ENCODE measurements at regions not wholly inside any gene's neighbourhood (a gene's known extent, or its start where the extent isn't known, plus 50 kb on each side); places are given as distances from the start of the nearest gene placed in this dataset.
"Not testable (repeated sequence)": the region's sequence is repeated elsewhere in the genome, so short reads cannot be mapped to it uniquely, and the experiment has no call there.

- Mint-ChIP-seq H3K27me3 (peaks cover 16% of the 10 kb centered on the region), H3K4me1 (ENCODE audit: low read depth) (peaks cover 12% of the 10 kb centered on the region)
- H3K36me3 Mint-ChIP-seq (ENCODE audit: low read depth); H3K9me3 Mint-ChIP-seq; H3K27ac Mint-ChIP-seq; H3K4me3 Mint-ChIP-seq; intact Hi-C loops (cut with micrococcal nuclease): not testable (repeated sequence)
Observed at GRCh38 chr21:32934068-32934467, 91.7 kb upstream of the OLIG2 start.

GRCh38 chr21:32934829-32935228, 90.9 kb upstream of the OLIG2 start:
- Mint-ChIP-seq H3K27me3 (peaks cover 16% of the 10 kb centered on the region), H3K27ac (no peak overlapping the region), H3K36me3 (ENCODE audit: low read depth) (no peaks in the 10 kb centered on the region), H3K4me3 (no peak overlapping the region), H3K9me3 (peaks cover 9% of the 10 kb centered on the region), H3K4me1 (ENCODE audit: low read depth) (peaks cover 12% of the 10 kb centered on the region)
- intact Hi-C loops (cut with micrococcal nuclease): no loop called here

- peaks cover 17% of the 10 kb centered on the region for H3K27me3 Mint-ChIP-seq
- no peaks in the 10 kb centered on the region for H3K36me3 Mint-ChIP-seq (ENCODE audit: low read depth)
- H3K9me3 Mint-ChIP-seq: peaks cover 9% of the 10 kb centered on the region
- intact Hi-C loops (cut with micrococcal nuclease): loop anchor here (1.0 to 2.0 kb wide), 2 partner anchors 186 to 257 kb away; no protein-coding TSS in a partner anchor
- no peak overlapping the region for H3K4me3 Mint-ChIP-seq
- no peaks in the 10 kb centered on the region for H3K4me1 Mint-ChIP-seq (ENCODE audit: low read depth)
- no peak overlapping the region for H3K27ac Mint-ChIP-seq
Observed at GRCh38 chr21:32940079-32941014, 85.4 kb upstream of the OLIG2 start.

GRCh38 chr21:32941263-32941662, 84.5 kb upstream of the OLIG2 start:
- H3K9me3 Mint-ChIP-seq: peaks cover 9% of the 10 kb centered on the region
- no peak overlapping the region for H3K27ac Mint-ChIP-seq
- intact Hi-C loops (cut with micrococcal nuclease): loop anchor here (2.0 kb wide), 1 partner anchor 186 kb away; no protein-coding TSS in a partner anchor
- no peaks in the 10 kb centered on the region for H3K36me3 Mint-ChIP-seq (ENCODE audit: low read depth)
- H3K27me3 Mint-ChIP-seq: peaks cover 20% of the 10 kb centered on the region
- no peak overlapping the region for H3K4me3 Mint-ChIP-seq
- no peaks in the 10 kb centered on the region for H3K4me1 Mint-ChIP-seq (ENCODE audit: low read depth)

GRCh38 chr21:32946654-32947053, 79.1 kb upstream of the OLIG2 start:
- Mint-ChIP-seq H3K27me3 (peaks cover 16% of the 10 kb centered on the region), H3K4me1 (ENCODE audit: low read depth) (no peaks in the 10 kb centered on the region), H3K36me3 (ENCODE audit: low read depth) (no peaks in the 10 kb centered on the region), H3K9me3 (no peaks in the 10 kb centered on the region), H3K4me3 (no peak overlapping the region), H3K27ac (no peak overlapping the region)
- intact Hi-C loops (cut with micrococcal nuclease): no loop called here

- H3K27ac Mint-ChIP-seq: no peak overlapping the region
Observed at GRCh38 chr21:32947736-32948135, 78.0 kb upstream of the OLIG2 start.

GRCh38 chr21:32949701-32950100, 76.0 kb upstream of the OLIG2 start:
- intact Hi-C loops (cut with micrococcal nuclease): no loop called here
- peaks cover 26% of the 10 kb centered on the region for H3K27me3 Mint-ChIP-seq
- H3K36me3 Mint-ChIP-seq (ENCODE audit: low read depth): no peaks in the 10 kb centered on the region
- H3K27ac Mint-ChIP-seq: no peak overlapping the region
- no peaks in the 10 kb centered on the region for H3K9me3 Mint-ChIP-seq
- peaks cover 5% of the 10 kb centered on the region for H3K4me1 Mint-ChIP-seq (ENCODE audit: low read depth)
- H3K4me3 Mint-ChIP-seq: no peak overlapping the region

More at GRCh38 chr21:32947736-32948135, 78.0 kb upstream of the OLIG2 start:
- Mint-ChIP-seq H3K36me3 (ENCODE audit: low read depth) (no peaks in the 10 kb centered on the region), H3K4me3 (no peak overlapping the region), H3K4me1 (ENCODE audit: low read depth) (no peaks in the 10 kb centered on the region), H3K27me3 (peaks cover 22% of the 10 kb centered on the region), H3K9me3 (no peaks in the 10 kb centered on the region)
- intact Hi-C loops (cut with micrococcal nuclease): no loop called here

GRCh38 chr21:32951041-32951440, 74.7 kb upstream of the OLIG2 start:
- peaks cover 38% of the 10 kb centered on the region for H3K27me3 Mint-ChIP-seq
- H3K36me3 Mint-ChIP-seq (ENCODE audit: low read depth): no peaks in the 10 kb centered on the region
- H3K4me3 Mint-ChIP-seq: no peak overlapping the region
- H3K27ac Mint-ChIP-seq: no peak overlapping the region
- intact Hi-C loops (cut with micrococcal nuclease): no loop called here
- no peaks in the 10 kb centered on the region for H3K9me3 Mint-ChIP-seq
- H3K4me1 Mint-ChIP-seq (ENCODE audit: low read depth): peaks cover 5% of the 10 kb centered on the region

- no peaks in the 10 kb centered on the region for H3K36me3 Mint-ChIP-seq (ENCODE audit: low read depth)
- peaks cover 55% of the 10 kb centered on the region for H3K27me3 Mint-ChIP-seq
- peaks cover 5% of the 10 kb centered on the region for H3K4me1 Mint-ChIP-seq (ENCODE audit: low read depth)
- no peaks in the 10 kb centered on the region for H3K9me3 Mint-ChIP-seq
- no peak overlapping the region for H3K27ac Mint-ChIP-seq
- intact Hi-C loops (cut with micrococcal nuclease): no loop called here
- H3K4me3 Mint-ChIP-seq: no peak overlapping the region
Observed at GRCh38 chr21:32954353-32954752, 71.4 kb upstream of the OLIG2 start.

GRCh38 chr21:32955311-32956060, 70.2 kb upstream of the OLIG2 start:
- Mint-ChIP-seq H3K36me3 (ENCODE audit: low read depth) (no peaks in the 10 kb centered on the region), H3K4me3 (no peak overlapping the region), H3K27me3 (peaks cover 64% of the 10 kb centered on the region), H3K27ac (no peak overlapping the region), H3K4me1 (ENCODE audit: low read depth) (peaks cover 5% of the 10 kb centered on the region), H3K9me3 (no peaks in the 10 kb centered on the region)
- intact Hi-C loops (cut with micrococcal nuclease): no loop called here

- H3K4me1 Mint-ChIP-seq (ENCODE audit: low read depth): peaks cover 5% of the 10 kb centered on the region
- peaks cover 69% of the 10 kb centered on the region for H3K27me3 Mint-ChIP-seq
- H3K27ac Mint-ChIP-seq: no peak overlapping the region
- H3K4me3 Mint-ChIP-seq: no peak overlapping the region
- intact Hi-C loops (cut with micrococcal nuclease): no loop called here
- H3K9me3 Mint-ChIP-seq: no peaks in the 10 kb centered on the region
- no peaks in the 10 kb centered on the region for H3K36me3 Mint-ChIP-seq (ENCODE audit: low read depth)
Observed at GRCh38 chr21:32956061-32956656, 69.6 kb upstream of the OLIG2 start.

GRCh38 chr21:32957545-32957944, 68.2 kb upstream of the OLIG2 start:
- Mint-ChIP-seq H3K27ac (no peak overlapping the region), H3K4me1 (ENCODE audit: low read depth) (peaks cover 5% of the 10 kb centered on the region), H3K27me3 (peaks cover 70% of the 10 kb centered on the region), H3K4me3 (no peak overlapping the region), H3K9me3 (no peaks in the 10 kb centered on the region), H3K36me3 (ENCODE audit: low read depth) (no peaks in the 10 kb centered on the region)
- intact Hi-C loops (cut with micrococcal nuclease): no loop called here

- no peak overlapping the region for H3K4me3 Mint-ChIP-seq
- peaks cover 5% of the 10 kb centered on the region for H3K4me1 Mint-ChIP-seq (ENCODE audit: low read depth)
- intact Hi-C loops (cut with micrococcal nuclease): no loop called here
- H3K36me3 Mint-ChIP-seq (ENCODE audit: low read depth): no peaks in the 10 kb centered on the region
- peaks cover 74% of the 10 kb centered on the region for H3K27me3 Mint-ChIP-seq
- H3K27ac Mint-ChIP-seq: no peak overlapping the region
- no peaks in the 10 kb centered on the region for H3K9me3 Mint-ChIP-seq
Observed at GRCh38 chr21:32958288-32959002, 67.3 kb upstream of the OLIG2 start.

All from dendritic cell treated with granulocyte-macrophage colony-stimulating factor and Interleukin-4, amounts not matched to agents 40 ng/mL and 50 ng/mL, for 4 days (primary cell).